Stimulated activated CD8-positive, alpha-beta memory T cell treated with anti-CD3 and anti-CD28 coated beads, Interleukin-4, amount 100 ng/mL, for 4 hours (primary cell): ENCODE measurements at regions not wholly inside any gene's neighbourhood (a gene's known extent, or its start where the extent isn't known, plus 50 kb on each side); places are given as distances from the start of the nearest gene placed in this dataset.

Source experiments
- DNase-seq, 2 donors: peaks; one replicate each; pipeline ENCODE4 v3.0.0-alpha.2; 2020; ENCODE audit warnings: low read depth in 2 of 2, low spot score in 1 of 2

DNA sequence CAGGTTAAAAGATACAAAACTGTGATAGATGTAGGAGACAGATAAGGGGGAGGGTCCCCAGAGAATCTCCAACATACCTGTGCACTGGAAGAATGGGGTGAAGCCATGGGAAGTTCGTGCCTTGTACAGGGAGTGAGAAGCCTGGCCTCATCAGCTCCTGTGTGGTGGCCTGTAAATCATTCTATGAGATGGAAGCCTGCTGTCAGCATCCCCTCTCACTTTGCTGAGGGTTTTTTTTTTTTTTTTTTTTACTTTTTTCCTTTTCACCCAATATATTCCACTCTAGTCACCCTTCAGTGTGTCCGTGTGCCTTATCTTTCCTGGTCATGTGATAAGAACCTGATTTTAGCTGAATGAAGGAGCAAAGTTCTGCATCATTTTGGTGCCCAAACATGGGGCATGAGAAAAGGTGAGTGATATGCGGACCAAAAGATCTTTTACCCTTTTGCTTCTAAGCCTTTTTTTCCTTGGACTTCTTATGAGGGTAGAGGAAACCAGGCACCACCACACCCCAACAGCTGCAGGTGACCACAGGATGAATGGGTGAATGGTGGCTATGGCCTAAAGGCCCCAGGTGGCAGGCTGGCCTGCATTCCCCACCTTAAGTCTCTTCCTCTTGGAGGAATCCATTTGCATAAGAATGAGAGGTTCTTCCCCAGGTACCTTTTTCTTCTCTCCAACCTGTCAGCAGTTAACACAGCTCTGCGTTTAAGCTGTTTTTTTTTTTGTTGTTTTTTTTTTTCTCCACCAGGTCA is 1345.0 kb downstream of the NSUN3 start:
- no peak for DNase-seq

DNA sequence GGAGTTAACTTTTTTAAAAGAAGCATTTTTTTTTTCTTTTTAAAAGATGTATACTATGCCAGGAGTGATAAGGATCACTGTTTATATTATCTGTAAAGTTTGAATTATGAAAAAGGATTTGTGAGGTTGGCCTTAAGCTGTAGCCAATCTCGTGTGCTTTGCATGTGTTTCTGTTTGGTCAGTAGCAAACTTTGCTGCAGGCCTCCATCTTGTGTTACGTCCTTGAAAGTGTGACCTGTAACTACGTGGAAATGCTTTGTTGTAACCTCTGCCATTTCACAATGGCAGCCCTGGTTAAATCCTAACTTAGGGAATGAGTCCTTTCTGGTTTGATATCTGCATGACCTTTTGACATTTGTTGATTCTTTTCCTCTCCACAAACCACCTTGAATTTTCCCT is 1345.6 kb downstream of the NSUN3 start:
- no peak for DNase-seq

DNA sequence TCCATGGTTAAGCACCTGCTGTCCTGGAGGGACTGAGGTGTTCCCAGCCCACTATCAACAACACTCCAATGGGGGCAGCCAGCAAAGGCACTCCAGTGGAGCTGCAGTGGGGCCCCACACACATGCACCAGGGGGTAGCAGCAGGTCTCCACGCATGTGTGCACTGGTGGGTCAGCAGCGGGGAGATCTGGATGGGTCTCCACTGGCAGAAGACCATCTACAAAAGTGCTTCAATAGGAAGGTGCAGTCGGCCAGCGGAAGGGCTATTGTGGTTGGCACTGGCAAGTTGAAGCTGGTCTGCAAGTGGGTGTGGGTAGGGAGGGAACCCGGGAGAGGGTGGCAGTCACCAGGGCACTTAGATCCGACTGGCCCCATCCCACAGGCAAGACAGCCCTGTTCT is 1355.4 kb downstream of the NSUN3 start:
- DNase-seq = no peak

DNA sequence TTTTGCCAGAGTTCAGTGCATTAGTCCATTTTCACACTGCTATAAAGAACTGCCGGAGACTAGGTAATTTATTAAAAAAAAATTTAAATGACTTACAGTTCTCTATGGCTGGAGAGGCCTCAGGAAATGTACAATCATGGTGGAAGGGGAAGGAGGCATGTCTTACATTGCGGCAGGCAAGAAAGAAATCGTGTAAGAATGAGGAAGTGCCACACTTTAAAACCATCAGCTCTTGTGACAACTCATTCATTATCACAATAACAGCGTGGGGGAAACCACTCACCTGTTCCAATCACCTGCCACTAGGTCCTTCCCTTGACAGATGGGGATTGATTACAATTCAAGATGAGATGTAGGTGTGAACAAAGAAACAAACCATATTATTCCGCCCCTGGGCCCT is 1361.4 kb downstream of the NSUN3 start:
- no peak for DNase-seq

DNA sequence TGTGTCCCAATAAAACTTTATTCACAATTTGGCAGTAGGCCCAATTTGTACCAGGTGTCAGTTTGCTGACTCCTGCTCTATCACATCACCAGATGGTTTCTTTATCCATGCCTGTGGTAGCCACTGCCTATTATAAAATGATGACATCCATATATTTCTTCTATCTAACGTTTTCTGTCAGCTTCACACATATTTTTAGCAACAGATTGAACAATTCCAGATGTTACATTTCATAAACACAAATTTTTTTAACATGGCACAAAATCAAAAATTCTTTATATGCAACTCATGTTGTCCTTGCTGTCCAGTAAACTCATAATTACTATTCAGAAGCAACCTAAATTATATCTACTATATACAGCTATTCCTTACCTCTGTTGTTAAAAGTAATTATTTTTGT is 1371.6 kb downstream of the NSUN3 start:
- no peak for DNase-seq

DNA sequence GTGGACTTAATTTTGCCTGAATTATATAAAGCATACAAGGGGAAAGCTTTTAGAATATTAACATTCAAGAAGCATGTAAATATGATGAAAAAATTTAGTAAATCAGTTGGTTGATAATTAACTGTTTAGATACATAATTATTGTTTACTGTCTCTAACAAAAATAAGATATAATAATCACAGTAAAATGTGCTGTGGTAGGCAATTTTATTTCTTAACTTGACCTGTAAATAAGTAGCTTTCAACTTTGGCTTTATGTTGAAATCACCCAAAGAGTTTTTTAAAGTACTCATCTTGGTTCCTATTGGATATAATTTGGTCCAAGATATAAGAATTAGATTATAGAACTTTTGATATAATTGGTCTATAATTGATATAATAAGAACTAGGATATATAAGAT is 1374.5 kb downstream of the NSUN3 start:
- DNase-seq = no peak

DNA sequence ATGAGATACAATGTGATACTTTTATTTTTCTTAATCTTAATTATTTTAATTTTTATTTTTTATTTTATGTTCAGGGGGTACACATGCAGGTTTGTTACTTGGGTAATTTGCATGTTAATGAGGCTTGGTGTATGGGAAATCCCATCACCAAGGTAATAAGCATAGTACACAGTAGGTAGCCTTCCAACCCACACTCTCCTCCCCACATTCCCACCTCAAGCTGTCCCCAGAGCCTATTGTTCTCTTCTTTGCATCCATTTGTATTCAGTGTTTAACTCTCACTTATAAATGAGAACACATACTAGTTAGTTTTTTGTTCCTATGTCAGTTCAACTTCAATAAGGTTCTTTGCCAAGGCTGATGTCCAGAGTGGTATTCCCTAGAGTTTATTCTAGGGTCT is 1375.4 kb downstream of the NSUN3 start:
- DNase-seq = no peak

DNA sequence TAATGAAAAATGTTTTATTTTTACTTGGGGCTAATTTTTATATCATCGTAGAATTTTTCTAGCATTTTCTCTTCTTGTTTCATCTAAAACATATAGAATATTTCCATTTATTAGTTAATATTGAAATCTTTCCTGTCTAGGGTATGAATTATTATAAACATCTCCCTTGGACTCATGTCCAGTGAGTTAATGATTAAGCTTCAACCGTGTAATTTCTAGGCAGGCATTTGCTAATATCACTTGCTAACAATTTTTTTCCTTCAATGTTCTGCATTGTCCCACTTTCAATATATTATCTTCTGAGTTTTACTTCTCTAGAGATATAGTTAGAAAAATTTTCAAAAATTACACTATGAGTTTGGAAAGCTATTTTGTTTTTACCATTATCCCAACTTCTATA is 1371.6 kb upstream of the EPHA6 start:
- DNase-seq = no peak

DNA sequence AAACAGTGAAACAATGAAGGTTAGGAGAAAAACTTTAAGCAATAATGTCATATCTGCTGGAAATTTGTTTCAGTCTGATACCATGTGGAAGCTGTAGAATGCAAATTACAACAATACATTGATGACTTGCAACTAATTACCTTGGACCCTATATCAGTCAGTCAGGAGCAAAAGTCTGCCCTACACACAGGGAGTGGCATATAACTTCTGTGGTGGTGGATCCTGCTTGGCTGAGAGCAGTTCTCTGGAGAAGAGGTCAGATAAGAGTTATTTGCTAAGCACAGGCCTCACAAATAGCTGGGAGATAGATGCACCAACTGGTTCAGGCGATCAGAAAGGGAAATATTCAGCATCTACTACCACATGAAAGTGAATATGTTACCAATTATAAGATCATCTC is 1364.6 kb upstream of the EPHA6 start:
- DNase-seq = no peak

DNA sequence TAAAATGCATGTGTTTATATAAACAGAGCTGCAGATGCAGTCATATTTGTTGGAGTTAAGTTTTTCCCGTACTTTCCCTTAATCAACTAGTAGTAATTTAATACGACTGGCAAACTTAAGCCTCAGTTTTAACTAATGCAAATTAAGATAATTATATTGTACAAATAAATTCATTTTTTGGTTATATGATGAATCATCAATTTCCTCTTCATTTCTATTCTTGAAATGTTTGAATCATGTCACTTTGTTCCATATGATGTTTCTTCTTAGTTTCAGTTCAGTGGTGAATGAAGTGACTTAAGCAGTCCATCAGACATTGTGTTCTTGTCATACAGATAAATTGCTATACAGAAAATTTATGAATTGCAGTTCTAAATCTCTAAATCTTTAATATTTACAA is 1361.2 kb upstream of the EPHA6 start:
- DNase-seq = no peak

DNA sequence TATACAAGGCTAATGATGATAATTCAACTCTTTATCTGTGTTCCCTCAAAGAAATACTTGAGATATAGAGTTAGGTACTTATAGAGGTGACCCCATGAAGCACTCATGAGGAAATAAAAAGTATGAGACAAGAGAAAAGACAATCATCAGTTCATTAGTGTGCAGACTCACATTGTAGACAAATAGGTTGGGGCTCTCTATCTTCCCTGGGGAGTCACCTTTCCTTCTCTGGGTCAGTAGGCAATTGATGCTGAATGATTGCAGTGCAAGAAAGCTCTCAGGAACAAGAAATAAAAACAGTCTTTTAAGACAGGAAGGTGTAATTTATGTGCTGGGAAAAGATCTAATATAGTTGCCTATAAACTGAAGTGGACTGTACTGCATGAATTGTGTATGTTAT is 1357.6 kb upstream of the EPHA6 start:
- no peak for DNase-seq

DNA sequence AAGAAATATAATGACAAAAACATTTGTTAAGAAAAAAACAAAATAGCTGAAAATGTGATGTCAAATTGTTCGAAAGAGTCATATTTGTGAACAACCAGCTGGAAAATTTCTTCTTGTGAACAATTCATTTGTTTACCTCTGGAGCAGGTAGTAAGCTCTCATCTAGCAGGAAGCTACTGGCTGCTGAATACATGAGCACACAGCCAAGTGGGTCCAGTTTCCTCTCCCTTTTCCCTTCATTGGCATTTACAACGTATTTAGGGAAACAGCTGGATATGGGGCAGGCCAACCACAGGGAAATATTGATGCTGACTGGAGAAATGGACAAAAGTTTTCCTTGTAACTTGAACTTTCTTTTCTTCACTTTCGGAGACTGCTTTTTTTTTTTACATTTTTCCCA is 1354.7 kb upstream of the EPHA6 start:
- no peak for DNase-seq

DNA sequence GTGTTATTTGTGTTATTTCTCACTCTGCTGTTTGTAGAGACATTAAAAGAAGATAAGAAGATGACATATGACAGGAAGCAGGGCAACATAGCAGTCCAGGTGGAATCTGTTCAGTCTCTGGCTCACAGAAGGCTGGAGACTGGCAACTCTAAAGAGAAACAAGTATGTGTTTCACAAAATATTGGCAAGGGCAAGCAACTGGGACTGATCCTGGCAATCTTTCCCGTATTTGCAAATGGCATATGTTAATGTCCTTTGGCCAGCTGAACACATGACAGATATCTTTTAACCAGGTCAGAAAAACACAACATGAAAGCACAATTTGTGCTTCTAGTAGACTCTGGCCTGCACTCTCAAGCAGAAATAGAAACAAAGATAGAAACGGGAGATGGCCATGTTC is 1354.1 kb upstream of the EPHA6 start:
- DNase-seq = no peak

DNA sequence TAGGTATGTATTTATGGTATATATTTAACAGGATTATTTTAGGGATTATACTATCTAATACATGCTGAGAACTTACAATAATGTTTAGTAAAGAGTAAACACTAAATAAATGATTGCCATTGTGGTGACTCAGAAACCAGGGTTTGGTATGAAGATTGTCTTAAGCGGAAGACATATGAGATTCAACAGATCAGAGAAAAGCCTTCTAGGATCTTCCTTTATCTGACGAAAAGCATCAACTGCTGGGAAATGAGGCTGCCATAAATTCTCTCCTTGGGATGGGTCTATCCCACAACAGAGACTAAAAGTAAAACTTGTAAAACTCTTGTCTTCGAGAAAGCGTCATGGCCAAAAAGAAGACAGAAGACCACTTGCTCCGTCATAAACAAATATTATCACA is 1352.2 kb upstream of the EPHA6 start:
- no peak for DNase-seq

DNA sequence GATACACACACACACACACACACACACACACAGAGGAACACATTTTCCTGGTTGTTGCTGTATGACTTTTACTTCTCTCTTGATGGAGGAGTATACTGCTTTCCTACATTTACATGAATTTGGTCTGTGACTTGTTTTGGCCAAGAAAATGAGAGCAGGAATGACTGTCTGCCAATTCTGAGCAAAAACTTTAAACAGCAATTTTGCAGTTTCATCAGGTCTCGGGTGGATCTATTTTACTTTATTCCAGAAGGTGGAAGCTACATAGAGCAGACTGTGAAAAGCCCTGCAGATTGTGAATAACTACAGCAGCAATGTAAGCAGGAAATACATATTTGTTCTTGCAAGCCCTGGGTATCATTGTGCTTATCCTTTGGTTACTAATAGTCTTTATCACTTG is 1350.0 kb upstream of the EPHA6 start:
- DNase-seq = no peak

DNA sequence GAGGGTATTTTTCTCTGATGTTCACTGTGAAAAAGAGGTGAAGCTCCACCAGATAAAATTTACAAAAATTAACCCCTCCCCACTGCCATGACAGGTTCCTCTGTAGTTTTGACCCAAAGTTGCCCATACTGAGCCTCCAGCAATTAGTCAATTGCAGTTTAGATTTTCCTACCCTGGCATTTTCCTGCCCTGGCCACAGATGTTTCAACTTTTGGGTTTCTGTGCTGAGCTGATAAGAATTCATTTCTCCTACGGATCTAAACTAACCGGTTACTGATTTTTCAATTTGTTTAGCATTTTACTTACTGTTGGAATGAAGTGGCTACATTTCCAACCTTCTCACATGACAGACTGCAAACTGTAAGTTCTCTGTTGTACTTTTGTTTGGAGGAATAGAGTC is 1346.1 kb upstream of the EPHA6 start:
- DNase-seq = no peak

DNA sequence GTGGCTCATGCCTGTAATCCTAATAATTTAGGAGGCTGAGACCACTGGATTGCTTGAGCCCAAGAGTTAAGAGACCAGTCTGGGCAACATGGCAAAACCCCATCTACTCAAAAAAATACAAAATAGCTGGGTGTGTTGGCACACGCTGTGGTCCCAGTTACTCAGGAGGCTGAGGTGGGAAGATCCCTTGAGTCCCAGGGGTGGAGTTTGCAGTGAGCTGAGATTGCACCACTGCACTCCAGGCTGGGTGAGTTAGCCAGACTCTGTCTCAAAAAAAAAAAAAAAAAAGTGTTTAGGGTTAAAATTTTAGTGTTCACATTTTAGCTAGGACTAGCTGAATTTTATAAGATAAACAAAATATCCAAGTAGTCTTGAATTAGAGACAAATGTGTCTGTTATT is 1340.1 kb upstream of the EPHA6 start:
- DNase-seq = no peak

DNA sequence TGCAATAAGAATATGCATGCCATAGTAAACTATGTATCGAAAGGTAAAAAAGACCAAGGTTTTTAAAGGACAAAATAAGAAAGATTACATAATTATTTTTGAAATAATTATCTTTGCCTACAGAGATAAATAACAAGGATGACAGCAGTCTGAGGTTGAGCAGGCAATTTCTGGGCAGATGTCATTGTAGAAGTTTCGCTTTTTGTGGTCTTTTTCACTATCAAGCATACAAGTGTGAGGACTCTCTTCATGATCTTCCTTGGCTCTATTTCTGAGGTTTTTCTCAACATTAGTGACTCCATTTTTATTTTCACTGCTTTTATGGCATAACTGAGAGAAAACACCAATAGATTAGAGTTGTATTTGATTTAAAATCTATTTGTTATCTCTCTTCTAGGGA is 1337.9 kb upstream of the EPHA6 start:
- no peak for DNase-seq

DNA sequence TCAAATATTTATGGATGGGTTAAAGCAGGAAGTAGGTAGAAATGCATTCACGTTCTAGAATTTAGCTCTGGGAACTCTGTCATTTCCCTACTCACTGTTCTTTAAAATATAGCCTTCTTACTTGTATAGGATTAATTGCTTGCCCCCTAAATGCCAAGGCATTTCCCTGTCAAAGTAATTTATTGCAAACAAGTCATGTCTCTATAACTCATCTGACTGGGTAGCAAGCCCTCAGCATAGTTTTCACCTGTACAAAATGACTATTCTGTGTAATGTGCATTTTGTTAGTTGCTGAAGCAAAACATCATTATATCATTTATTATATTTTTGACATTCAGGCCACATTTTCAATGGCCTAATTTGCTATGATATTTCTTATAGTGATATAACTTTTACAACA is 1308.2 kb upstream of the EPHA6 start:
- DNase-seq = no peak

DNA sequence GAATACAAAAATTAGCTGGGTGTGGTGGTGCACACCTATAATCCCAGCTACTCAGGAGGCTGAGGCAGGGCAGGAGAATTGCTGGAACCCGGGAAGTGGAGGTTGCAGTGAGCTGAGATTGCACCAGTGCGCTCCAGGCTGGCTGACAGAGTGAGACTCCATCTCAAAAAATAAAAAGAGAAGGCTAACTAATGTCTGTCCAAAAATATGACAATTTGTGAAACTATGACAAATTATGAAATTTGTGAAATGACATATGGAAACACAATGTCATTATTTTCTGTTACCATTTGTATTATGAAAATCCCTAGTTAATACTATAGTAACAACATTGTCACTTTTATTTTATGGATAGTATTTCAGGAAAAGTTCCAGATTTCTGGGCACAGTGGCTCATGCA is 1306.3 kb upstream of the EPHA6 start:
- DNase-seq = no peak

DNA sequence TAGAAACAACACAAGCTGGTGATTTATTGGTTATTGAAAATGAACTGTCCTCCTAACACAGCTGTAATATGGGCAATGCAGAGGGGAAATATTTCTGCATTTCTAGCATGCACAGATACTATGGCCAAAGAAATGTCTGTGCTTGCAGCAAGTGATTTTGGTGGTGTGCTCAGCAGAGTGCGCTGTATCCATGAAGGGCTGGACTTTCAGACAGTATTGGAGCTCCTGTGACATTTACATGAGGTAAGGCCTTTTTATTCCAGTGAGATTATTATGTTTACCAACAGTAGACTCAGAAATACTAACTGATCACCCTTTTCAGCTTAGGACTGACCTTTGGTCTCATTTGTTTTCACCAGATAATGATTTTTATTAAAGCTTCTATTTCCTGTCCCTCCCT is 1302.6 kb upstream of the EPHA6 start:
- no peak for DNase-seq

DNA sequence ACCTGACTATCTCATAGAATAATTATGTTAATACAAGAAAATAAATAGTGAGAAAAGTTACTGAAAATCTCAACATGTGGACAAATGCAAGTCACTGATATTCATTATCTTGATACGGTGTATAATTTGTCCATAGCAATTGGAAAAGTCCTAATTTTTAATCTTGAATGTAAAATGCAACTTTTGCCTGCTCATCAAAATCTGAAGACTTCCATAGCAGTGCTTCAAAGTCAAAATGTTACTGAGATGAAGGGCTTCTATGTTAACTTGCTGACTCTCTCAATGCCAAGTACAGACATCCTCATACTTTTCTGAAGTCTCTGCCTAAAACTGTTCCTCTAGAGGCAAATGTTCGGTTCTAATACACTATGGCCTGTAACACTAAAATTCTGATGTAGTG is 1300.1 kb upstream of the EPHA6 start:
- DNase-seq = no peak

DNA sequence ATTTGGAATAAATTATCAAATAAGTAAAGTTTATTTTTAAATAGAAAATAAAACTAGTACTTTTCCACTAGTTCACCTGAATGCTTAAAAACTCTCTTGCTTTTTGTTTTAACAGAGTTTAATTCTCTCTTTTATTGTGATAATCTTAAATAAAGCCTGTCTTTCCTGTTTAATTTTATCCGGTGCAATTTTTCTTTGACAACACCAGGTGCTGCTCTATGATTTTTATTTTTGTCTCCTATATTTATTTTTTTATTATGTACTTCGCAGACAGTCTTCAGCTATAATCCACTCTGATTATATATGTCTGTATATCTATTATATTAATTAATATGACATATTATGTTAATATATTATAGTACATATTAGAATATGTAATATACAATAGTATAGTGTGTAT is 1293.0 kb upstream of the EPHA6 start:
- DNase-seq = no peak

DNA sequence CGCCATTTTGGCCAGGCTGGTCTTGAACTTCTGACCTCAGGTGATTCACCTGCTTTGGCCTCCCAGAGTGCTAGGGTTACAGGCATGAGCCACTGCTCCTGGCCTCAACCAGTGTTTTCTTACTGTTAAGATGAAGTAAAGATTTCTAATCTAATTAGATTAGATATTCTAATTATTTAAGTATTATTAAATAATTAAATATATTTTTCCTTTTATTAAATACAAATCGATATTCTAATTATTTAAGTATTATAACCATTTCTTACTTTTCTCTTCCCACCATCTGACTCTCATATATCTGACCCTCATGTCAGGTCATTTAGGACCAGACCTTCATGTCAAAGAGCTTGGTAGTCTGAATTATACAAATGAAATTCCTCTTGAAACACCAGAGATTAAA is 1291.9 kb upstream of the EPHA6 start:
- DNase-seq = no peak
